ENCODE measurements at regions not wholly inside any gene's neighbourhood (a gene's known extent, or its start where the extent isn't known, plus 50 kb on each side); places are given as distances from the start of the nearest gene placed in this dataset.
A peak's percentile ranks its signal among the peaks of the same experiment; 100 is the strongest.

DNA sequence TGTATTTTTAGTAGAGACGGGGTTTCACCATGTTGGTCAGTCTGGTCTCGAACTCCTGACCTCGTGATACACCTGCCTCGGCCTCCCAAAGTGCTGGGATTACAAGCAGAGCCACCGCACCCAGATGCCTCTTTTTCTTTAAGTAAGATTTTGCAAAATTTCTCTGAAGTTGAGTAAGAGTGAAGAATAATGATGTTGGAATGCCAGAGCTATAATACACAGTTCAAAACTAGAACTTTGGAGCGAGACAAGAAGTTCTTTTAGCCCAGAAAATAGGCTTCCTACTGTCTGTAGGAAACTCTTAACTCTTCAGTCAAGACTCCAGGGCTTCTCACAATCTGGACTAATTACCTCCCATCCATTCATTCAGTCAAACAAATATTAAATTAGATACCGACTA, 51.4 kb downstream of the MARCHF4 start:
- H3K4me3 ChIP-seq (ENCODE audit: low read depth, low read length) = no peak overlapping the region
- no peak for DNase-seq (ENCODE audit: low read depth)
- TF ChIP-seq CTCF (IDR thresholded peaks at IDR 0.05; ENCODE audit: insufficient read depth, low read depth, low read length) = no peak

DNA sequence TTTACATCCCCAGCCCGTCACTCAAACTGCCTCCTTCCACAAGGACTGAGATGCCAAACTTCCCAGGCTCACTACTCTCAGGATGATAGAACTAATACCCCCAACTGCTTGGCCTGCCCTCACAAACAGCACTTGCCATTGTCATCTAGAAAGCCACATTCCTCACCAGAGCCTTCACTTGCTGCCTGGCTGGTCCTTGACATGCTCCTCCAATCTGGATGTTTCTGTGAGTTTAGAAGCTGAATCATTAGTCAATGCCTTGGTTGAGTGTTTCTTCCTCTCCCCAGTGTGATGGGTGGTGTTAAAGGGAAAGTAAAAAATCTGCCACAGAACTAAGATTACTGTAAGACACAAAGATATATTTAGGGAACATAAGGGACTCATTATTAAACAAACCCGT, 52.5 kb downstream of the MARCHF4 start:
- no peak overlapping the region for H3K4me3 ChIP-seq (ENCODE audit: low read depth, low read length)
- DNase-seq (ENCODE audit: low read depth) = no peak
- TF ChIP-seq CTCF (IDR thresholded peaks at IDR 0.05; ENCODE audit: insufficient read depth, low read depth, low read length) = no peak

DNA sequence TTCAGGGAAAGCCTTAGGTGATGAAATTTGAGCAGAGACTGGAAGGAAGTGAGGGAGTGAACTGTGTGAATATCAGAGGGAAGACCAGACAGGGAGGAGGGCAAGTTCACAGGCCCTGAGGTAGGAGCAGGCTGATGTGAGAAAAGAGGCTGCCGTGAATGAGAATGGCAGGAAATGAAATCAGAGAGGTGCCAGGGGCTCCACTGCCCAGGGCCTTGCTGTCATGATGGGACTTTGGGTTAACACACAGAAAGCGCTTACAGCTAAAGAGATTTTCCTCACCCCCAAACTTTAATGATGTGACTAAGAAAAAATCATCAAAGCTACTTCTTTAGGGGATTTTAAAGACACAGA, 53.8 kb downstream of the MARCHF4 start:
- TF ChIP-seq CTCF (IDR thresholded peaks at IDR 0.05; ENCODE audit: insufficient read depth, low read depth, low read length) = no peak
- H3K4me3 ChIP-seq (ENCODE audit: low read depth, low read length) = no peak overlapping the region
- no peak for DNase-seq (ENCODE audit: low read depth)

DNA sequence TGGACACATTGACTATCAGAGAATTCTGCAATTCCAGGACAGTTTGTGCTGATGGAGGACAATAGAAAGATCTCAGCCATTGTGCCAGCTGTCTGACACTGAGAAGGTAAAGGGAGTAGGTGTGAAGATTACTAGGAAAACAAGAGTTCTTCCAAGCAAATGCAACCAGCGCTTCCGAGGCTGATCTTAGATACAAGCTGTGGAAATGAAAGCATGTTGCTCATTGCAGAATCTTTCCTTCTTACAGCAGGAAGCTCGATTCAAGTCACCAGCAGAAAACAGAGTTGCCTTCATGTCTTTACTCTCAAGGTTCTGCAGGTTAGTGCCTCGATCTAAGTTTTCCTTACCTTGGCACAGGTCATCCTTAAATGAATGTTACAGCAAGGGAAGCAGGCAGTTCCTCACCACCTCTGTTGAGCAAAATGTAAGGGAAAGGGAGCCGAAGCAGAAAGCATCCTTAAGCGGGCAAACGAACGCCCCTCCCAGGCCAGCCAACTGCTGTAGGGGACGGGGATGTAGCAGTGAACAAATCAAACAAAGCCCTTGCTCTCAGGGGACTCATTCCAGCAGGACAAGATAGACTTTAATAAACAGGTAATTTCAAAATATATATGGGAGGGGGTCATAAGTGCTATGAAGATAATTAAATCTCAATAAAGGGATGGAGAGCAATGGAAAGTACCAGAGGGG, 54.3 kb downstream of the MARCHF4 start:
- no peak for TF ChIP-seq CTCF (IDR thresholded peaks at IDR 0.05; ENCODE audit: insufficient read depth, low read depth, low read length)
- no peak for DNase-seq (ENCODE audit: low read depth)
- no peak overlapping the region for H3K4me3 ChIP-seq (ENCODE audit: low read depth, low read length)

- H3K4me3 ChIP-seq (ENCODE audit: low read depth, low read length) = no peak overlapping the region
- no peak for TF ChIP-seq CTCF (IDR thresholded peaks at IDR 0.05; ENCODE audit: insufficient read depth, low read depth, low read length)
- DNase-seq (ENCODE audit: low read depth) = peak; percentile 51
Measured at GRCh38 chr2:216316743-216317142, 55.5 kb downstream of the MARCHF4 start.

- DNase-seq (ENCODE audit: low read depth) = peak; percentile 73
- H3K4me3 ChIP-seq (ENCODE audit: low read depth, low read length) = no peak overlapping the region
- TF ChIP-seq CTCF (IDR thresholded peaks at IDR 0.05; ENCODE audit: insufficient read depth, low read depth, low read length) = no peak
Measured at GRCh38 chr2:216315802-216316603, 56.3 kb downstream of the MARCHF4 start.
